HAP-1 (cell line): ENCODE measurements at regions not wholly inside any gene's neighbourhood (a gene's known extent, or its start where the extent isn't known, plus 50 kb on each side); places are given as distances from the start of the nearest gene placed in this dataset.

ENCODE experiments used
- DNase-seq, 2 experiments: peaks; one replicate each; pipeline ENCODE4 v3.0.0-alpha.2; 2016 to 2020; ENCODE audit warnings: low spot score in 2 of 2
- H3K27me3 ChIP-seq: fragments of 250-450 bp; sonication (Bioruptor Pico); 2 replicates; pipeline ENCODE4 v1.5.1; 2020; ENCODE audit warnings: low read depth, mild to moderate bottlenecking, moderate library complexity
- H3K36me3 ChIP-seq: fragments of 250-450 bp; sonication (Bioruptor Pico); replicated peaks from 2 replicates; pipeline ENCODE4 v1.5.1; 2020; ENCODE audit warnings: mild to moderate bottlenecking
- H3K4me1 ChIP-seq: fragments of 250-450 bp; sonication (Bioruptor Pico); 2 replicates; pipeline ENCODE4 v1.5.1; 2020; ENCODE audit warnings: mild to moderate bottlenecking
- H3K4me3 ChIP-seq: fragments of 250-450 bp; sonication (Bioruptor Pico); 2 replicates; pipeline ENCODE4 v1.5.1; 2020; ENCODE audit warnings: mild to moderate bottlenecking, moderate library complexity
- H3K9me3 ChIP-seq: fragments of 250-450 bp; sonication (Bioruptor Pico); 2 replicates; pipeline ENCODE4 v1.5.1; 2020; ENCODE audit warnings: mild to moderate bottlenecking, moderate library complexity
- in situ Hi-C: fragments of 300-500 bp; cut with MboI; formaldehyde crosslinking; loops from 3 replicates; pipeline ENCODE4 v1.14.3; 2020; ENCODE audit warnings: low sequenced_read_pairs, inconsistent platforms, mixed read lengths

GRCh38 chr18:28338316-28338715, 161.4 kb upstream of the CDH2 start:
- in situ Hi-C loops = no loop called here
- no peaks in the 10 kb centered on the region for H3K9me3 ChIP-seq
- H3K27me3 ChIP-seq = no peaks in the 10 kb centered on the region
- no peaks in the 10 kb centered on the region for H3K4me1 ChIP-seq
- H3K4me3 ChIP-seq = no peak overlapping the region
- no peaks in the 10 kb centered on the region for H3K36me3 ChIP-seq
- DNase-seq = no peak

GRCh38 chr18:28334516-28334915, 157.6 kb upstream of the CDH2 start:
- in situ Hi-C loops = no loop called here
- H3K4me3 ChIP-seq = no peak overlapping the region
- H3K27me3 ChIP-seq = no peaks in the 10 kb centered on the region
- peaks cover 3% of the 10 kb centered on the region; the same call in 1 of the 2 replicates for H3K4me1 ChIP-seq
- no peaks in the 10 kb centered on the region for H3K9me3 ChIP-seq
- no peak for DNase-seq
- no peaks in the 10 kb centered on the region for H3K36me3 ChIP-seq

- no peaks in the 10 kb centered on the region for H3K27me3 ChIP-seq
- peaks cover 3% of the 10 kb centered on the region; the same call in 1 of the 2 replicates for H3K4me1 ChIP-seq
- H3K9me3 ChIP-seq = no peaks in the 10 kb centered on the region
- in situ Hi-C loops = no loop called here
- no peaks in the 10 kb centered on the region for H3K36me3 ChIP-seq
- no peak overlapping the region for H3K4me3 ChIP-seq
- no peak for DNase-seq
Measured at GRCh38 chr18:28332071-28332470, 155.1 kb upstream of the CDH2 start.

GRCh38 chr18:28331551-28331950, 154.6 kb upstream of the CDH2 start:
- no peak for DNase-seq
- Histone ChIP-seq H3K36me3 (no peaks in the 10 kb centered on the region), H3K9me3 (no peaks in the 10 kb centered on the region), H3K4me1 (peaks cover 3% of the 10 kb centered on the region; the same call in 1 of the 2 replicates), H3K4me3 (no peak overlapping the region), H3K27me3 (no peaks in the 10 kb centered on the region)
- in situ Hi-C loops = no loop called here

- H3K27me3 ChIP-seq = no peaks in the 10 kb centered on the region
- DNase-seq = no peak
- no peaks in the 10 kb centered on the region for H3K4me1 ChIP-seq
- in situ Hi-C loops = no loop called here
- no peaks in the 10 kb centered on the region for H3K36me3 ChIP-seq
- H3K9me3 ChIP-seq = no peaks in the 10 kb centered on the region
- H3K4me3 ChIP-seq = no peak overlapping the region
Measured at GRCh38 chr18:28313602-28314001, 136.7 kb upstream of the CDH2 start.

- H3K27me3 ChIP-seq = no peaks in the 10 kb centered on the region
- no peak overlapping the region for H3K4me3 ChIP-seq
- no peaks in the 10 kb centered on the region for H3K36me3 ChIP-seq
- no peak for DNase-seq
- in situ Hi-C loops = no loop called here
- no peaks in the 10 kb centered on the region for H3K9me3 ChIP-seq
- H3K4me1 ChIP-seq = 0 out of 2 replicates have a peak, but pooled peaks cover 3% of the 10 kb centered on the region
Measured at GRCh38 chr18:28288784-28289183, 111.9 kb upstream of the CDH2 start.

- DNase-seq = peak in 1 of 2 experiments; percentile 11
- Histone ChIP-seq H3K4me3 (no peak overlapping the region), H3K36me3 (no peaks in the 10 kb centered on the region), H3K4me1 (0 out of 2 replicates have a peak, but pooled peaks cover 3% of the 10 kb centered on the region), H3K9me3 (no peaks in the 10 kb centered on the region), H3K27me3 (no peaks in the 10 kb centered on the region)
- in situ Hi-C loops = no loop called here
Measured at GRCh38 chr18:28287146-28287545, 110.2 kb upstream of the CDH2 start.

- no peak for DNase-seq
- in situ Hi-C loops = no loop called here
Measured at GRCh38 chr18:28284132-28284531, 107.2 kb upstream of the CDH2 start.

GRCh38 chr18:28281400-28281799, 104.5 kb upstream of the CDH2 start:
- DNase-seq = no peak
- Histone ChIP-seq H3K4me1 (0 out of 2 replicates have a peak, but pooled peaks cover 5% of the 10 kb centered on the region), H3K4me3 (no peak overlapping the region), H3K27me3 (no peaks in the 10 kb centered on the region), H3K9me3 (no peaks in the 10 kb centered on the region), H3K36me3 (no peaks in the 10 kb centered on the region)
- in situ Hi-C loops = no loop called here

More at GRCh38 chr18:28284132-28284531, 107.2 kb upstream of the CDH2 start:
- H3K27me3 ChIP-seq = no peaks in the 10 kb centered on the region
- no peaks in the 10 kb centered on the region for H3K9me3 ChIP-seq
- H3K4me3 ChIP-seq = no peak overlapping the region
- H3K36me3 ChIP-seq = no peaks in the 10 kb centered on the region
- H3K4me1 ChIP-seq = 0 out of 2 replicates have a peak, but pooled peaks cover 7% of the 10 kb centered on the region

- no peak for DNase-seq
- in situ Hi-C loops = no loop called here
Measured at GRCh38 chr18:28269750-28270149, 92.8 kb upstream of the CDH2 start.

GRCh38 chr18:28267878-28268625, 91.1 kb upstream of the CDH2 start:
- in situ Hi-C loops = no loop called here
- Histone ChIP-seq H3K4me1 (no peaks in the 10 kb centered on the region), H3K36me3 (no peaks in the 10 kb centered on the region), H3K9me3 (0 out of 2 replicates have a peak, but pooled peaks cover 3% of the 10 kb centered on the region), H3K4me3 (no peak overlapping the region), H3K27me3 (no peaks in the 10 kb centered on the region)
- DNase-seq = no peak

More at GRCh38 chr18:28269750-28270149, 92.8 kb upstream of the CDH2 start:
- no peaks in the 10 kb centered on the region for H3K4me1 ChIP-seq
- H3K36me3 ChIP-seq = no peaks in the 10 kb centered on the region
- H3K27me3 ChIP-seq = no peaks in the 10 kb centered on the region
- H3K4me3 ChIP-seq = no peak overlapping the region
- 0 out of 2 replicates have a peak, but pooled peaks cover 3% of the 10 kb centered on the region for H3K9me3 ChIP-seq

- H3K27me3 ChIP-seq = no peaks in the 10 kb centered on the region
- no peaks in the 10 kb centered on the region for H3K36me3 ChIP-seq
- no peaks in the 10 kb centered on the region for H3K4me1 ChIP-seq
- in situ Hi-C loops = no loop called here
- no peaks in the 10 kb centered on the region for H3K9me3 ChIP-seq
- no peak overlapping the region for H3K4me3 ChIP-seq
- no peak for DNase-seq
Measured at GRCh38 chr18:28267276-28267675, 90.3 kb upstream of the CDH2 start.

GRCh38 chr18:28256166-28256565, 79.2 kb upstream of the CDH2 start:
- no peaks in the 10 kb centered on the region for H3K36me3 ChIP-seq
- H3K4me1 ChIP-seq = no peaks in the 10 kb centered on the region; the same call in 1 of the 2 replicates
- no peaks in the 10 kb centered on the region for H3K9me3 ChIP-seq
- H3K4me3 ChIP-seq = no peak overlapping the region
- no peaks in the 10 kb centered on the region for H3K27me3 ChIP-seq
- DNase-seq = no peak
- in situ Hi-C loops = no loop called here

- Histone ChIP-seq H3K9me3 (no peaks in the 10 kb centered on the region), H3K36me3 (no peaks in the 10 kb centered on the region), H3K27me3 (no peaks in the 10 kb centered on the region), H3K4me1 (no peaks in the 10 kb centered on the region), H3K4me3 (no peak overlapping the region)
- in situ Hi-C loops = no loop called here
- no peak for DNase-seq
Measured at GRCh38 chr18:28248653-28249052, 71.7 kb upstream of the CDH2 start.
